HUES48 (cell line): ENCODE measurements at regions not wholly inside any gene's neighbourhood (a gene's known extent, or its start where the extent isn't known, plus 50 kb on each side); places are given as distances from the start of the nearest gene placed in this dataset.
A peak's percentile ranks its signal among the peaks of the same experiment; 100 is the strongest.

Source experiments
- H3K27ac ChIP-seq: one replicate; pipeline ENCODE4 v1.7.0; 2013; ENCODE audit warnings: low read depth, low read length, inconsistent platforms
- H3K27me3 ChIP-seq: 2 replicates; pipeline ENCODE4 v1.6.1; 2013; ENCODE audit warnings: mild to moderate bottlenecking, low read length; ENCODE audit not compliant: control insufficient read depth, insufficient read depth
- H3K36me3 ChIP-seq: 2 replicates; pipeline ENCODE4 v1.6.1; 2013; ENCODE audit warnings: low read length; ENCODE audit not compliant: control insufficient read depth, insufficient read depth
- H3K4me1 ChIP-seq: 2 replicates; pipeline ENCODE4 v1.6.1; 2013; ENCODE audit warnings: mild to moderate bottlenecking, low read length; ENCODE audit not compliant: control insufficient read depth, insufficient read depth
- H3K4me3 ChIP-seq: 2 replicates; pipeline ENCODE4 v1.5.1; 2013; ENCODE audit warnings: mild to moderate bottlenecking, low read depth, low read length
- H3K9ac ChIP-seq: 2 replicates; pipeline ENCODE4 v1.6.1; 2013; ENCODE audit warnings: mild to moderate bottlenecking, low read depth, low read length, moderate library complexity
- H3K9me3 ChIP-seq: 2 replicates; pipeline ENCODE4 v1.6.1; 2013; ENCODE audit warnings: low read length; ENCODE audit not compliant: control insufficient read depth, insufficient read depth

- peaks cover 5% of the 10 kb centered on the region; the same call in 1 of the 2 replicates for H3K4me1 ChIP-seq
- H3K4me3 ChIP-seq: no peak overlapping the region
These were observed 247.1 kb upstream of the MON1B start for GRCh38 chr16:76943921-76944320.

GRCh38 chr16:76946879-76947278, 244.1 kb upstream of the MON1B start:
- Histone ChIP-seq H3K27me3 (no peaks in the 10 kb centered on the region), H3K27ac (peak overlapping the region; percentile 11), H3K36me3 (no peaks in the 10 kb centered on the region), H3K9ac (no peak overlapping the region), H3K4me3 (no peak overlapping the region), H3K4me1 (peaks cover 5% of the 10 kb centered on the region; the same call in 1 of the 2 replicates), H3K9me3 (no peaks in the 10 kb centered on the region)

More at GRCh38 chr16:76943921-76944320, 247.1 kb upstream of the MON1B start:
- H3K36me3 ChIP-seq: no peaks in the 10 kb centered on the region
- H3K9me3 ChIP-seq: no peaks in the 10 kb centered on the region
- H3K9ac ChIP-seq: no peak overlapping the region
- H3K27ac ChIP-seq: no peak overlapping the region
- H3K27me3 ChIP-seq: no peaks in the 10 kb centered on the region

- no peaks in the 10 kb centered on the region for H3K9me3 ChIP-seq
- H3K27ac ChIP-seq: no peak overlapping the region
- H3K4me1 ChIP-seq: peaks cover 5% of the 10 kb centered on the region; the same call in 1 of the 2 replicates
- no peak overlapping the region for H3K9ac ChIP-seq
- H3K4me3 ChIP-seq: no peak overlapping the region
- no peaks in the 10 kb centered on the region for H3K36me3 ChIP-seq
- no peaks in the 10 kb centered on the region for H3K27me3 ChIP-seq
These were observed 243.2 kb upstream of the MON1B start for GRCh38 chr16:76947749-76948148.

- H3K27me3 ChIP-seq: no peaks in the 10 kb centered on the region
- no peak overlapping the region for H3K27ac ChIP-seq
- no peak overlapping the region for H3K9ac ChIP-seq
- H3K9me3 ChIP-seq: no peaks in the 10 kb centered on the region
- H3K36me3 ChIP-seq: no peaks in the 10 kb centered on the region
- no peaks in the 10 kb centered on the region for H3K4me1 ChIP-seq
- no peak overlapping the region for H3K4me3 ChIP-seq
These were observed 235.4 kb upstream of the MON1B start for GRCh38 chr16:76955629-76956028.

- no peak overlapping the region for H3K27ac ChIP-seq
- H3K4me1 ChIP-seq: no peaks in the 10 kb centered on the region
- no peaks in the 10 kb centered on the region for H3K9me3 ChIP-seq
- H3K27me3 ChIP-seq: no peaks in the 10 kb centered on the region
- no peaks in the 10 kb centered on the region for H3K36me3 ChIP-seq
- no peak overlapping the region for H3K9ac ChIP-seq
- no peak overlapping the region for H3K4me3 ChIP-seq
These were observed 234.6 kb upstream of the MON1B start for GRCh38 chr16:76956394-76956793.

GRCh38 chr16:76956841-76957240, 234.1 kb upstream of the MON1B start:
- no peak overlapping the region for H3K27ac ChIP-seq
- no peaks in the 10 kb centered on the region for H3K4me1 ChIP-seq
- no peaks in the 10 kb centered on the region for H3K36me3 ChIP-seq
- H3K9ac ChIP-seq: no peak overlapping the region
- no peaks in the 10 kb centered on the region for H3K9me3 ChIP-seq
- H3K4me3 ChIP-seq: no peak overlapping the region
- no peaks in the 10 kb centered on the region for H3K27me3 ChIP-seq

- Histone ChIP-seq H3K27ac (no peak overlapping the region), H3K9me3 (no peaks in the 10 kb centered on the region), H3K27me3 (no peaks in the 10 kb centered on the region), H3K4me3 (no peak overlapping the region), H3K4me1 (no peaks in the 10 kb centered on the region), H3K36me3 (no peaks in the 10 kb centered on the region), H3K9ac (no peak overlapping the region)
These were observed 231.8 kb upstream of the MON1B start for GRCh38 chr16:76959166-76959565.

GRCh38 chr16:76963614-76964315, 227.2 kb upstream of the MON1B start:
- Histone ChIP-seq H3K4me3 (no peak overlapping the region), H3K27ac (no peak overlapping the region), H3K9ac (no peak overlapping the region), H3K36me3 (no peaks in the 10 kb centered on the region), H3K4me1 (no peaks in the 10 kb centered on the region), H3K27me3 (no peaks in the 10 kb centered on the region), H3K9me3 (no peaks in the 10 kb centered on the region)

GRCh38 chr16:76964464-76965154, 226.4 kb upstream of the MON1B start:
- Histone ChIP-seq H3K9ac (no peak overlapping the region), H3K4me1 (no peaks in the 10 kb centered on the region), H3K36me3 (no peaks in the 10 kb centered on the region), H3K9me3 (no peaks in the 10 kb centered on the region), H3K27ac (no peak overlapping the region), H3K4me3 (no peak overlapping the region), H3K27me3 (no peaks in the 10 kb centered on the region)

- Histone ChIP-seq H3K9me3 (no peaks in the 10 kb centered on the region), H3K9ac (no peak overlapping the region), H3K27me3 (no peaks in the 10 kb centered on the region)
These were observed 220.8 kb upstream of the MON1B start for GRCh38 chr16:76970087-76970744.

GRCh38 chr16:76970745-76971099, 220.3 kb upstream of the MON1B start:
- Histone ChIP-seq H3K9ac (no peak overlapping the region), H3K27me3 (no peaks in the 10 kb centered on the region), H3K4me3 (no peak overlapping the region), H3K27ac (no peak overlapping the region), H3K4me1 (no peaks in the 10 kb centered on the region), H3K9me3 (no peaks in the 10 kb centered on the region), H3K36me3 (no peaks in the 10 kb centered on the region)

More at GRCh38 chr16:76970087-76970744, 220.8 kb upstream of the MON1B start:
- Histone ChIP-seq H3K36me3 (no peaks in the 10 kb centered on the region), H3K4me3 (no peak overlapping the region), H3K4me1 (no peaks in the 10 kb centered on the region), H3K27ac (no peak overlapping the region)
